22Rv1 (cell line): ENCODE measurements at regions not wholly inside any gene's neighbourhood (a gene's known extent, or its start where the extent isn't known, plus 50 kb on each side); places are given as distances from the start of the nearest gene placed in this dataset.

Source experiments
- CTCF ChIP-seq: fragments of 450-650 bp; IDR thresholded peaks from 2 replicates; pipeline ENCODE4 v1.5.1; 2017; ENCODE audit warnings: mild to moderate bottlenecking
- ZFX ChIP-seq: fragments of 450-650 bp; IDR thresholded peaks from 2 replicates; pipeline ENCODE4 v1.6.1; 2017; ENCODE audit warnings: antibody characterized with exemption, borderline replicate concordance

GRCh38 chr9:126050605-126050990 is 276.0 kb upstream of the MVB12B start:
- TF ChIP-seq CTCF (no peak), ZFX (no peak)
